Jurkat, Clone E6-1 (cell line): ENCODE measurements at regions not wholly inside any gene's neighbourhood (a gene's known extent, or its start where the extent isn't known, plus 50 kb on each side); places are given as distances from the start of the nearest gene placed in this dataset.
A peak's percentile ranks its signal among the peaks of the same experiment; 100 is the strongest.
"Not testable (repeated sequence)": the region's sequence is repeated elsewhere in the genome, so short reads cannot be mapped to it uniquely, and the experiment has no call there.

ENCODE experiments used
- DNase-seq: peaks from one replicate; pipeline ENCODE4 v3.0.0-alpha.2; 2011; ENCODE audit warnings: low read depth, low spot score
- H3K4me3 ChIP-seq: 2 replicates; pipeline ENCODE4 v1.5.1; 2011; ENCODE audit warnings: mild to moderate bottlenecking, low read length, control low read depth, moderate library complexity

GRCh38 chr13:38283346-38283745, 66.3 kb upstream of the UFM1 start:
- no peak overlapping the region for H3K4me3 ChIP-seq
- DNase-seq = no peak

- H3K4me3 ChIP-seq = no peak overlapping the region
- DNase-seq = no peak
Observed at GRCh38 chr13:38265132-38265497, 84.5 kb upstream of the UFM1 start.

DNA sequence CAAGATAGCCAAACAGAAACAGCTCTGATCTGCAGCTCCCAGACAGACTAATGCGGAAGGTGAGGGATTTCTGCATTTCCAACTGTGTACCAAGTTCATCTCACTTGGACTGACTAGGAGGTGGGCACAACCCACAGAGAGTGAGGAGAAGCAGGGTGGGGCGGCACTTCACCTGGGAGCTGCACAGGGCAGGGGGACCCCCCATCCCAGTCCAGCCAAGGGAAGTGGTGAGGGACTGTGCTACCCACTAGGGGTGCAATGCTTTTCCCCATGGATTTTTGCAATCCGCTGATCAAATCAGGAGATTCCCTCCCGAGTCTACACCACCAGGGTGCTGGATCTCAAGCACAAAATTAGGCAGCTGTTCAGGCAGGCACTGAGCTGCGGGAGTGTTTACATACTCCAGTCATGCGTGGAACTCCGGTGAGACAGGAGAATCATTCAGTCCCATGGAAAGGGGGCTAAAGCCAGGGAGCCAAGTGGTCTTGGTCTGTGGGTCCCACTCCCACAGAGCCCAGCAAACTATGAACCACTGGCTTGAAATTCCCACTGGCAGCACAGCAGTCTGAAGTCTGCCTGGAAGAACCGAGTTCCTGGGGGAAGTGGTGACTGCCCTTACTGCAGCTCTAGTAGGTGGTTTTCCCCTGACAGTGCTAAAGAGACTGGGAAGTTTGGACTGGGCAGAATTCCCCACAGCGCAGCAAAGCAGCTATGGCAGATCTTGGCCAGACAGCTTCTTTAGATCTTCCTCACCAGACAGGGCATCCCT, 85.1 kb upstream of the UFM1 start:
- no peak for DNase-seq

DNA sequence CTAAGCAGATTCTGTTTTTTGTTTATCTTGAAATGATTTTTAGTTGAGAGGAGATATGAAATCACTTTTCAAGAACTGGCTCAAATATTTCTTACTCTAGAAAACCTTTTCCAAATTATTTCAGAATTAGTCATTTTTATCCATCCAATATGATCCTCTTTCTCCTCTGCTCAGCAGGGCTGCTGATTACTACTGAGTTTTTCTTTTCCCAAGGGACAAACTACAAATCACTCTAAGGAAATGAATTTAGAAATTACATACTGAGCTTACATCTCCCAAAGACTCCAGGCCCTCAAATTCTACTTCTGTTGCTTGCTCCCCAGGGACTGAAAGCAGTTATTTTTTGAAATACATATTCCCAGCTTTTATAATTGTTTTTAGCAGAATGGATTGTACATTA, 87.4 kb upstream of the UFM1 start:
- DNase-seq = no peak
- no peak overlapping the region for H3K4me3 ChIP-seq

More for the DNA sequence above, 85.1 kb upstream of the UFM1 start:
- H3K4me3 ChIP-seq = no peak overlapping the region

- no peak overlapping the region for H3K4me3 ChIP-seq
- no peak for DNase-seq
Observed at GRCh38 chr13:38255600-38255999, 94.1 kb upstream of the UFM1 start.

- DNase-seq = no peak
- no peak overlapping the region for H3K4me3 ChIP-seq
Observed at GRCh38 chr13:38239874-38240273, 109.8 kb upstream of the UFM1 start.

- DNase-seq = no peak
- H3K4me3 ChIP-seq = no peak overlapping the region
Observed at GRCh38 chr13:38228322-38228721, 121.3 kb upstream of the UFM1 start.

DNA sequence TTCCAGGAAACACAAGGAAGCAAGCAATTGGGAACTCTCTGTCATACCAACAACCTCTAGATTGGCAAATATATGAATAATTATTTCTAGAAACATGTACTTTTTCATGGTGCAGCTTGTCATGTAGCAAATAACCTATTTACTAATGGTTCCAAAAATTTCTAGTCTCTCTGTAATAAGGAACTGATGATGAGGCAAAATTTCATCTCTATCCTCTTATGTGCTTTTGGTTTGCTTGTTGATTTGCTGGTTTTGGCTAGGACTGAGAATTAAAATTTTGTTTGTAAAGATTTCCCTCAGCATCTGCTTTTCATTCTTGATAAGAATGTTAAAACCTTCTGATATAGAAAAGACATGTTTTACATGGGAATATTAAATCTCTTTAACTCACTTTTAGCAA, 123.2 kb upstream of the UFM1 start:
- H3K4me3 ChIP-seq = no peak overlapping the region
- no peak for DNase-seq

DNA sequence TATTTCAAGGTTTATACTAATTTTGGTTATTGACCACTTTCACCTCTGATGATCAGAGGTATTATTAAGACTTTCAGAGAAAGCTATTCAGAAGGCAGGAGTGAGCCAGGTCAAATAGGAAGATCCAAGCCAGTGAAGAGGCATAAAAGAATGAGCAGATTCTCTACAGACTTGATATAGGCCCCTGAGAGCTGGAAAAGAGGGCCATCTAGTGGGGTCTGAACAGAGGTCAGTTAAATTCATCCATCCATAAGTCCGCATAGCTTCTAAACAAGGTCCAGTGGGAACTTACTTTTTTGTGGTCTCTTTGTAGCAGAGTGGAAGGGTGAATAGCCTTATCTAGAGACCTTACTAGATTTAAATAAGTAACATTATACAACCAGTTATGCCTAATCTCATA, 126.6 kb upstream of the UFM1 start:
- DNase-seq = no peak
- no peak overlapping the region for H3K4me3 ChIP-seq

DNA sequence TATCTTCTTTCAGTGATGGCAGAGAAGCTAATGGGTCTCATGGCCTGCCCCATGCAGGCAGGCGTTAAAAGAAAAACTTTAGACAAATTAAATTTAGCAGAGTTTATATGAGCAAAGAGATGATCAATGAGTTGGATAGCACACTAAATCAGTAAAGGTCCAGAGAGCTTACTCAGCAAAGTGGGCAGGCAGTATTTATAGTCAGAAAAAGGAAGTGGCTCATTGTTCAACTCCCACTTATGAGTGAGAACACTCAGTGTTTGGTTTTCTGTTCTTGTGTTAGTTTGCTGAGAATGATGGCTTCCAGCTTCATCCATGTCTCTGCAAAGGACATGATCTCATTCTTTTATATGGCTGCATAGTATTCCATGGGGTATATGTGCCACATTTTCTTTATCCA, 128.5 kb upstream of the UFM1 start:
- H3K4me3 ChIP-seq, DNase-seq: not testable (repeated sequence)

DNA sequence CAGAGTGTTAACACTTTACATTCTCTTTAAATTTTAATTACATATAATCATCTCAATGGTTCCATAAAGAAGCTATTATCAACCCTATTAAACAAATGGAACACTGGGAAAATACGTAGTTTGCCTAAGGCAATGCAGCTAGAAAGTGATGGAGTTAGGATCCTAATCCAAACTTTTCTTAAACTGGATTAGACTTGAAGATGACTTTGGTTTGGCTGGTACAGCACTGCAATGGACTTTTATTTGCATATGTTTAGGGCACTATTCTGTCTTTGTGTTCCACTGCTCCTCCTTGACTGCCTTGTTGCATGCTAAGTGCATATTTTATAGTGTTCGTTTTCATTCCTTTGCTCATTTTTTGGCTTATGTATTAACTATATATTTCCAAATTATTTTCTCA, 133.5 kb upstream of the UFM1 start:
- no peak for DNase-seq
- H3K4me3 ChIP-seq = no peak overlapping the region

DNA sequence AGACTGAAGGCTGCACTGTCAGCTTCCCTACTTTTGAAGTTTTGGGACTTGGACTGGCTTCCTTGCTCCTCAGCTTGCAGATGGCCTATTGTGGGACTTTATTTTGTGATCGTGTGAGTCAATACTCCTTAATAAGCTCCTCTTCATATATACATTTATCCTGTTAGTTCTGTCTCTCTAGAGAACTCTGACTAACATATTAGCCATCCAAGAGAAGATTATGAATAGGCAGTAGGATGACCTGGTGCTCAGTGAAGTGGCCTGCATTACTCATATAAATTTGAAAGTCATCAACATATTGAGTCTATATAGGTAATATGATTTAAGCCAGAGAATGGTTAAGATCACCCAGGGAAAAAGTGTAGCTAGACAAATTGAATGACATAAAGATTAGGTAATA, 136.3 kb upstream of the UFM1 start:
- no peak overlapping the region for H3K4me3 ChIP-seq
- DNase-seq = no peak

- no peak overlapping the region for H3K4me3 ChIP-seq
- DNase-seq = no peak
Observed at GRCh38 chr13:38210928-38211596, 138.6 kb upstream of the UFM1 start.

- DNase-seq = no peak
Observed at GRCh38 chr13:38204556-38204955, 145.1 kb upstream of the UFM1 start.

GRCh38 chr13:38202740-38203139, 146.9 kb upstream of the UFM1 start:
- DNase-seq = no peak
- no peak overlapping the region for H3K4me3 ChIP-seq

More at GRCh38 chr13:38204556-38204955, 145.1 kb upstream of the UFM1 start:
- H3K4me3 ChIP-seq = no peak overlapping the region

- no peak for DNase-seq
Observed at GRCh38 chr13:38191016-38191415, 158.6 kb upstream of the UFM1 start.

DNA sequence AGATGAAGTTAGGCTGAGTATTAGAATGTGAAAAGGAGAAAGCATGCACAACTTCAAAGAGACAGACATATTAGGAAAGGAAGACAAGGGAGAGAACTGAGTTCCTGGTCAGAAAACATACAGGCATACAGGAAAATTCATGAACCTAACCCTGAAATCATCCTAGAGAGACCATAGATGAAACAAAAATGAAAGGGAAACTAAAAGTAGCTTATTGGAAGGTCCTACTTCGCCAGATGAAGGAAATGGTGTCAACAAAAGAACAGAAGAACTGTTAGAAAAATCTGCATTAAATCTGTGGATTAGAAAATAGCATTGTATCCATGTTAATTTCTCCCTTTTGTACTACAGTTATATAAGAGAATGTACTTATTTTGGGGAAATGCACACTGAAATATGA, 169.0 kb upstream of the UFM1 start:
- peak overlapping the region; percentile 11 for H3K4me3 ChIP-seq
- no peak for DNase-seq

More at GRCh38 chr13:38191016-38191415, 158.6 kb upstream of the UFM1 start:
- no peak overlapping the region for H3K4me3 ChIP-seq

DNA sequence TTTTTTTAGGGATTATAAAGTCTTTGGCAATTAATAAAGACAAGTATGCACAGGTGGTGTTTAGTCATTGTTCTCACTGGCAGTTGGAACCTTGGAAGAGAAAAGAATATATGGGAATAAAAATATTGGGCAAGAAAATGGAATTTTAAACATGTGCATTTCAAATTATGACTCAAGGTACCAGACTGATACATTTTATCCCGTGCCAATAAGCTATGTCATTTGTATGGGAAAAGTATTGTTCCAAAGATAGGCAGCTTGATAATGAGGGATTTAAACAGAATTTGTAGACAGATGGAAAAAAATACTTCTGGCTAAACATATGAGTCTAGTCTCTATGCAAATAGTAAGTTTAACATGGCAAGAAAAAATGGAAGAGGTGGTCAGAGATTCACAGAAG, 169.5 kb upstream of the UFM1 start:
- no peak for DNase-seq
- no peak overlapping the region for H3K4me3 ChIP-seq

DNA sequence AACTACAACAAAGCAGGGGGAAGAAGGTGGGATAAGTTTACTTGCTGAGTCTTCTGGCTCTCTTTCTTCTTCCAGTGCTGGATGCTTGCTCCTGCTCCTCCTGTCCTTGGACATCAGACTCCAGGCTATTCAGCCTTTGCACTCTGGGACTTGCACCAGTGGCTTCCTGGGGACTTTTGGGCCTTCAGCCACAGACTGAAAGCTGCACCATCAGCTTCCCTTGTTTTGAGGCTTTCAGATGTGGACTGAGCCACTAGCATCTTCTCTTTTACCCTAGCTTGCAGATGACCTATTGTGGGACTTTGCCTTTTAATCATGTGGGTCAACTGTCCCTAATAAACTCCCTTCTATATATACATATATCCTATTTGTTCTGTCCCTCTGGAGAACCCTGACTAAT, 173.0 kb upstream of the UFM1 start:
- no peak overlapping the region for H3K4me3 ChIP-seq
- DNase-seq = no peak

DNA sequence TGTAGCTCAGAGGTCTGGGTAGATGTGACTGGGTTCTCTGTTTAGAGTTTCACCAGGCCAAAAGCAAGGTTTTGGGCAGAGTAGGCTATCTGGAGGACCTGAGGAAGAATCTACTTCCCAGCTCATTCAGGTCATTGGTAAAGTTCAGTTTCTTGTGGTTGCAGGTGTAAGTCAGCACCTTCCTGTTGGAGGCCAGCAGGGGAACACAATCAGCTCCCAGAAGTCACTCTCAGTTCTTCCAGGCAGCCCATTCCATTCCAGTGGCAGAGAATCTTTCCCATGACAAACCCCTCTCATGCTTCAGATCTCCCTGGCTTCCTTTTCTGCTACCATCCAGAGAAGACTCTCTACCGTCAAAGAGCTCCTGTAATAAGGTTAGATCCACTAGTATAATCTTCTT, 176.2 kb upstream of the UFM1 start:
- no peak for DNase-seq
- no peak overlapping the region for H3K4me3 ChIP-seq
